ENCODE measurements at regions not wholly inside any gene's neighbourhood (a gene's known extent, or its start where the extent isn't known, plus 50 kb on each side); places are given as distances from the start of the nearest gene placed in this dataset.

- H3K36me3 ChIP-seq (ENCODE audit: control insufficient read depth in 5 of 5, insufficient read depth in 5 of 5, low read length in 5 of 5), result no peaks in the 10 kb centered on the region
- no peaks in the 10 kb centered on the region for H3K4me1 ChIP-seq (ENCODE audit: control insufficient read depth in 5 of 5, insufficient read depth in 5 of 5, low read length in 5 of 5)
- no peak overlapping the region for H3K27ac ChIP-seq (ENCODE audit: low read depth, low read length)
- no peak overlapping the region for H3K9ac ChIP-seq (ENCODE audit: low read length in 5 of 5)
- peaks cover 0 to 3% (median 0%) of the 10 kb centered on the region in 5 donors for H3K9me3 ChIP-seq (ENCODE audit: control insufficient read depth in 5 of 5, low read length in 5 of 5)
- no peaks in the 10 kb centered on the region for H3K27me3 ChIP-seq (ENCODE audit: control insufficient read depth in 5 of 5, insufficient read depth in 4 of 5, low read length in 5 of 5)
- H3K4me3 ChIP-seq (ENCODE audit: low read depth in 1 of 5, low read length in 5 of 5), result no peak overlapping the region
Measured at GRCh38 chr3:59284926-59285325, 235.1 kb upstream of the CFAP20DC start.

GRCh38 chr3:59280113-59280512 lies 230.3 kb upstream of the CFAP20DC start:
- H3K4me1 ChIP-seq (ENCODE audit: control insufficient read depth in 5 of 5, insufficient read depth in 5 of 5, low read length in 5 of 5), result no peaks in the 10 kb centered on the region
- H3K9me3 ChIP-seq (ENCODE audit: control insufficient read depth in 5 of 5, low read length in 5 of 5), result peaks cover 0 to 3% (median 0%) of the 10 kb centered on the region in 5 donors
- no peaks in the 10 kb centered on the region for H3K36me3 ChIP-seq (ENCODE audit: control insufficient read depth in 5 of 5, insufficient read depth in 5 of 5, low read length in 5 of 5)
- no peak overlapping the region for H3K27ac ChIP-seq (ENCODE audit: low read depth, low read length)
- no peaks in the 10 kb centered on the region for H3K27me3 ChIP-seq (ENCODE audit: control insufficient read depth in 5 of 5, insufficient read depth in 4 of 5, low read length in 5 of 5)
- H3K4me3 ChIP-seq (ENCODE audit: low read depth in 1 of 5, low read length in 5 of 5), result no peak overlapping the region
- no peak overlapping the region for H3K9ac ChIP-seq (ENCODE audit: low read length in 5 of 5)

- no peak overlapping the region for H3K9ac ChIP-seq (ENCODE audit: low read length in 5 of 5)
- H3K36me3 ChIP-seq (ENCODE audit: control insufficient read depth in 5 of 5, insufficient read depth in 5 of 5, low read length in 5 of 5), result no peaks in the 10 kb centered on the region
- no peaks in the 10 kb centered on the region for H3K4me1 ChIP-seq (ENCODE audit: control insufficient read depth in 5 of 5, insufficient read depth in 5 of 5, low read length in 5 of 5)
- H3K27ac ChIP-seq (ENCODE audit: low read depth, low read length), result no peak overlapping the region
- no peaks in the 10 kb centered on the region for H3K27me3 ChIP-seq (ENCODE audit: control insufficient read depth in 5 of 5, insufficient read depth in 4 of 5, low read length in 5 of 5)
- no peaks in the 10 kb centered on the region for H3K9me3 ChIP-seq (ENCODE audit: control insufficient read depth in 5 of 5, low read length in 5 of 5)
- H3K4me3 ChIP-seq (ENCODE audit: low read depth in 1 of 5, low read length in 5 of 5), result no peak overlapping the region
Measured at GRCh38 chr3:59277816-59278215, 228.0 kb upstream of the CFAP20DC start.

GRCh38 chr3:59277201-59277600 lies 227.4 kb upstream of the CFAP20DC start:
- Histone ChIP-seq H3K9me3 (ENCODE audit: control insufficient read depth in 5 of 5, low read length in 5 of 5) (no peaks in the 10 kb centered on the region), H3K36me3 (ENCODE audit: control insufficient read depth in 5 of 5, insufficient read depth in 5 of 5, low read length in 5 of 5) (no peaks in the 10 kb centered on the region), H3K4me1 (ENCODE audit: control insufficient read depth in 5 of 5, insufficient read depth in 5 of 5, low read length in 5 of 5) (no peaks in the 10 kb centered on the region), H3K27ac (ENCODE audit: low read depth, low read length) (no peak overlapping the region), H3K4me3 (ENCODE audit: low read depth in 1 of 5, low read length in 5 of 5) (no peak overlapping the region), H3K9ac (ENCODE audit: low read length in 5 of 5) (no peak overlapping the region), H3K27me3 (ENCODE audit: control insufficient read depth in 5 of 5, insufficient read depth in 4 of 5, low read length in 5 of 5) (no peaks in the 10 kb centered on the region)

- no peak overlapping the region for H3K27ac ChIP-seq (ENCODE audit: low read depth, low read length)
Measured at GRCh38 chr3:59273976-59274375, 224.2 kb upstream of the CFAP20DC start.

GRCh38 chr3:59271971-59272370 lies 222.1 kb upstream of the CFAP20DC start:
- Histone ChIP-seq H3K27me3 (ENCODE audit: control insufficient read depth in 5 of 5, insufficient read depth in 4 of 5, low read length in 5 of 5) (no peaks in the 10 kb centered on the region), H3K4me3 (ENCODE audit: low read depth in 1 of 5, low read length in 5 of 5) (no peak overlapping the region), H3K9ac (ENCODE audit: low read length in 5 of 5) (no peak overlapping the region), H3K9me3 (ENCODE audit: control insufficient read depth in 5 of 5, low read length in 5 of 5) (no peaks in the 10 kb centered on the region), H3K36me3 (ENCODE audit: control insufficient read depth in 5 of 5, insufficient read depth in 5 of 5, low read length in 5 of 5) (no peaks in the 10 kb centered on the region), H3K4me1 (ENCODE audit: control insufficient read depth in 5 of 5, insufficient read depth in 5 of 5, low read length in 5 of 5) (no peaks in the 10 kb centered on the region), H3K27ac (ENCODE audit: low read depth, low read length) (no peak overlapping the region)

More at GRCh38 chr3:59273976-59274375, 224.2 kb upstream of the CFAP20DC start:
- Histone ChIP-seq H3K9me3 (ENCODE audit: control insufficient read depth in 5 of 5, low read length in 5 of 5) (no peaks in the 10 kb centered on the region), H3K27me3 (ENCODE audit: control insufficient read depth in 5 of 5, insufficient read depth in 4 of 5, low read length in 5 of 5) (no peaks in the 10 kb centered on the region), H3K4me3 (ENCODE audit: low read depth in 1 of 5, low read length in 5 of 5) (no peak overlapping the region), H3K9ac (ENCODE audit: low read length in 5 of 5) (no peak overlapping the region), H3K4me1 (ENCODE audit: control insufficient read depth in 5 of 5, insufficient read depth in 5 of 5, low read length in 5 of 5) (no peaks in the 10 kb centered on the region), H3K36me3 (ENCODE audit: control insufficient read depth in 5 of 5, insufficient read depth in 5 of 5, low read length in 5 of 5) (no peaks in the 10 kb centered on the region)

GRCh38 chr3:59270921-59271320 lies 221.1 kb upstream of the CFAP20DC start:
- H3K9me3 ChIP-seq (ENCODE audit: control insufficient read depth in 5 of 5, low read length in 5 of 5), result no peaks in the 10 kb centered on the region
- no peak overlapping the region for H3K4me3 ChIP-seq (ENCODE audit: low read depth in 1 of 5, low read length in 5 of 5)
- H3K4me1 ChIP-seq (ENCODE audit: control insufficient read depth in 5 of 5, insufficient read depth in 5 of 5, low read length in 5 of 5), result no peaks in the 10 kb centered on the region
- no peak overlapping the region for H3K27ac ChIP-seq (ENCODE audit: low read depth, low read length)
- no peaks in the 10 kb centered on the region for H3K27me3 ChIP-seq (ENCODE audit: control insufficient read depth in 5 of 5, insufficient read depth in 4 of 5, low read length in 5 of 5)
- H3K9ac ChIP-seq (ENCODE audit: low read length in 5 of 5), result no peak overlapping the region
- H3K36me3 ChIP-seq (ENCODE audit: control insufficient read depth in 5 of 5, insufficient read depth in 5 of 5, low read length in 5 of 5), result no peaks in the 10 kb centered on the region

- Histone ChIP-seq H3K27ac (ENCODE audit: low read depth, low read length) (no peak overlapping the region), H3K4me1 (ENCODE audit: control insufficient read depth in 5 of 5, insufficient read depth in 5 of 5, low read length in 5 of 5) (no peaks in the 10 kb centered on the region), H3K9me3 (ENCODE audit: control insufficient read depth in 5 of 5, low read length in 5 of 5) (no peaks in the 10 kb centered on the region), H3K9ac (ENCODE audit: low read length in 5 of 5) (no peak overlapping the region), H3K27me3 (ENCODE audit: control insufficient read depth in 5 of 5, insufficient read depth in 4 of 5, low read length in 5 of 5) (no peaks in the 10 kb centered on the region), H3K36me3 (ENCODE audit: control insufficient read depth in 5 of 5, insufficient read depth in 5 of 5, low read length in 5 of 5) (no peaks in the 10 kb centered on the region), H3K4me3 (ENCODE audit: low read depth in 1 of 5, low read length in 5 of 5) (no peak overlapping the region)
Measured at GRCh38 chr3:59270209-59270608, 220.4 kb upstream of the CFAP20DC start.

GRCh38 chr3:59268170-59268569 lies 218.3 kb upstream of the CFAP20DC start:
- Histone ChIP-seq H3K4me1 (ENCODE audit: control insufficient read depth in 5 of 5, insufficient read depth in 5 of 5, low read length in 5 of 5) (no peaks in the 10 kb centered on the region), H3K9ac (ENCODE audit: low read length in 5 of 5) (no peak overlapping the region), H3K36me3 (ENCODE audit: control insufficient read depth in 5 of 5, insufficient read depth in 5 of 5, low read length in 5 of 5) (no peaks in the 10 kb centered on the region), H3K4me3 (ENCODE audit: low read depth in 1 of 5, low read length in 5 of 5) (no peak overlapping the region), H3K9me3 (ENCODE audit: control insufficient read depth in 5 of 5, low read length in 5 of 5) (no peaks in the 10 kb centered on the region), H3K27me3 (ENCODE audit: control insufficient read depth in 5 of 5, insufficient read depth in 4 of 5, low read length in 5 of 5) (no peaks in the 10 kb centered on the region), H3K27ac (ENCODE audit: low read depth, low read length) (no peak overlapping the region)

- no peak overlapping the region for H3K4me3 ChIP-seq (ENCODE audit: low read depth in 1 of 5, low read length in 5 of 5)
- H3K9ac ChIP-seq (ENCODE audit: low read length in 5 of 5), result no peak overlapping the region
- no peaks in the 10 kb centered on the region for H3K36me3 ChIP-seq (ENCODE audit: control insufficient read depth in 5 of 5, insufficient read depth in 5 of 5, low read length in 5 of 5)
- H3K27me3 ChIP-seq (ENCODE audit: control insufficient read depth in 5 of 5, insufficient read depth in 4 of 5, low read length in 5 of 5), result no peaks in the 10 kb centered on the region
- no peaks in the 10 kb centered on the region for H3K9me3 ChIP-seq (ENCODE audit: control insufficient read depth in 5 of 5, low read length in 5 of 5)
- H3K27ac ChIP-seq (ENCODE audit: low read depth, low read length), result no peak overlapping the region
- H3K4me1 ChIP-seq (ENCODE audit: control insufficient read depth in 5 of 5, insufficient read depth in 5 of 5, low read length in 5 of 5), result no peaks in the 10 kb centered on the region
Measured at GRCh38 chr3:59267021-59267420, 217.2 kb upstream of the CFAP20DC start.

- Histone ChIP-seq H3K4me3 (ENCODE audit: low read depth in 1 of 5, low read length in 5 of 5) (no peak overlapping the region), H3K27me3 (ENCODE audit: control insufficient read depth in 5 of 5, insufficient read depth in 4 of 5, low read length in 5 of 5) (no peaks in the 10 kb centered on the region), H3K9me3 (ENCODE audit: control insufficient read depth in 5 of 5, low read length in 5 of 5) (no peaks in the 10 kb centered on the region), H3K4me1 (ENCODE audit: control insufficient read depth in 5 of 5, insufficient read depth in 5 of 5, low read length in 5 of 5) (no peaks in the 10 kb centered on the region), H3K9ac (ENCODE audit: low read length in 5 of 5) (no peak overlapping the region), H3K27ac (ENCODE audit: low read depth, low read length) (no peak overlapping the region), H3K36me3 (ENCODE audit: control insufficient read depth in 5 of 5, insufficient read depth in 5 of 5, low read length in 5 of 5) (no peaks in the 10 kb centered on the region)
Measured at GRCh38 chr3:59266551-59266950, 216.7 kb upstream of the CFAP20DC start.
